ENCODE measurements at regions not wholly inside any gene's neighbourhood (a gene's known extent, or its start where the extent isn't known, plus 50 kb on each side); places are given as distances from the start of the nearest gene placed in this dataset.
"Not testable (repeated sequence)": the region's sequence is repeated elsewhere in the genome, so short reads cannot be mapped to it uniquely, and the experiment has no call there.

DNA sequence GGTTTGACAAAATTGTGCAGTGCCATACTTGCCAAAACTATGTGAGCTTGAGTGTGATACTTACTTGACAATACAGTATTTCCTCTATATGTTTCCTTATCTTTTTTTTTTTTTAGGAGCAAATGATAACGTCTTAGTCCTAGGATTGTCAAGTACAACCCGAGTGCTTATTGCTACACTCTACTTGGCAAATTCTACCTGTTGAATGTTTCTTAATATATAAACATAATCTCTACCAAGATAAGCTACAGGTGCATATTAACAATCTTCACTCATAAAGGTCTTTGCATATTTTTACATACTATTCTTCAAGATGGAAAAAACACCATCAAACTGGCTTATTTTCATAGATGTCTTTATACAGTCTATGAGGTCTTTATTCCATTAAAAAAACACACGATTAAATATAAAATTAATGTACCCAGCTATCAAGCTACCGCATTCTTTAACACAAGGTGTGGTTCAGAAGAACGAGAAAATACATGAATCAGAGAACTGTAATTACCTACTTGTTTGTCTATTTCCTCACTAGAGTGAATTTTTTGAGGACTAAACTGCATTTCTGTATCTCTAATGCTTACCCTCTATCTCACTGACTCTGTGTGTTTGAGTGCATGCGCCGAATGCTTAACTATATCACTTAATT lies 76.1 kb upstream of the PDSS1 start:
- DNase-seq = no peak

- DNase-seq = peak; percentile 61
These were observed 75.4 kb upstream of the PDSS1 start for GRCh38 chr10:26621889-26622711.

DNA sequence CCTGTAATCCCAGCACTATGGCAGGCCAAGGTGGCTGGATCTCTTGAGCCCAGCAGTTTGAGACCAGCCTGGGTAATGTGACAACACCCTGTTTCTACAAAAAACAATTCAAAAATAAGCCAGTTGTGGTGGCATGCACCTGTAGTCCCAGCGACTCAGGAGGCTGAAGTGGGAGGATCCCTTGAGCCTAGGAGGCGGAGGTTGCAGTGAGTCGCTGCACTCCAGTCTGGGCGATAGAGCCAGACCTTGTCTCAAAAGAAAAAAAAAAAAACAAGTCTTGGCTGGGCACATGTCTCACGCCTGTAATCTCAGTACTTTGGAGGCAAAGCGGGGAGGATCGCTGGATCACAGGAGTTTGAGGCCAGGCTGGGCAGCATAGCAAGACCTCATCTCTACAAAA lies 74.6 kb upstream of the PDSS1 start:
- no peak for DNase-seq

- no peak for DNase-seq
These were observed 73.5 kb upstream of the PDSS1 start for GRCh38 chr10:26624006-26624405.

DNA sequence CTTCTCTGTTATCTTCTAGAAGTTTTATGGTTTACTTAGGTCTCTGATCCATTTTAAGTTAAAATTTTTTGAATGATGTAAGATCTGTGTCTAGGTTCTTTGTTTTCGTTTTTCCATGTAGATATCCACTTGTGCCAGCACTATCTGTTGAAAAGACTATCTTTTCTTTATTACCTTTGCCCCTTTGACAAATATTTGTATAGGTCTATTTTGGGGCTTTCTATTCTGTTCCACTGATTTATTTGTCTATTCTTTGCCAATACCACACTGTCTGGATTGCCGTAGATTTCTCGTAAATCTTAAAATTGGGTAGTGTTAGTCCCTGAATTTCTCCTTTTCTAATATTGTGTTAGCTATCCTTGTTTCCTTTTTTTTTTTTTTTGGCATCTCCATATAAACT lies 71.4 kb upstream of the PDSS1 start:
- no peak for DNase-seq

GRCh38 chr10:26627324-26627723 lies 70.2 kb upstream of the PDSS1 start:
- no peak for DNase-seq

DNA sequence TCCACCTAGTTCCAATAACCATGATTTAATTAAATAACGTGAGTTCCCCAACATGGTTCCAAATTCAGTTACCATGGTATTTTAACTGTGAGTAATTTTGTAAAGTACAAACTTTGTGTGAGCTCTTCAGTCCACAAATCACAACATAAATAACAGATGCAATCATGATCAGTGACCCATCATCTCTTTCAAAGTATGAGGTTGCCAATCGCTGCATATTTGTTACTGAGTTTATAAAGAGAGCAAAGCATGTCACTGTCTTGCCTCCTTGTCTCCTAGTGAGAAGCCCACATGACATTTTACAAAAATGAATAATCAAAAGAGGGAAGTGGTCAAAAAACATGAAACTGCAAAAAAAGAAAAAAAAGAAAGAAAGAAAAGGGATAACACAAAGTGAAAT lies 69.1 kb upstream of the PDSS1 start:
- no peak for DNase-seq

- not testable (repeated sequence) for DNase-seq
These were observed 65.3 kb upstream of the PDSS1 start for GRCh38 chr10:26632171-26632570.

DNA sequence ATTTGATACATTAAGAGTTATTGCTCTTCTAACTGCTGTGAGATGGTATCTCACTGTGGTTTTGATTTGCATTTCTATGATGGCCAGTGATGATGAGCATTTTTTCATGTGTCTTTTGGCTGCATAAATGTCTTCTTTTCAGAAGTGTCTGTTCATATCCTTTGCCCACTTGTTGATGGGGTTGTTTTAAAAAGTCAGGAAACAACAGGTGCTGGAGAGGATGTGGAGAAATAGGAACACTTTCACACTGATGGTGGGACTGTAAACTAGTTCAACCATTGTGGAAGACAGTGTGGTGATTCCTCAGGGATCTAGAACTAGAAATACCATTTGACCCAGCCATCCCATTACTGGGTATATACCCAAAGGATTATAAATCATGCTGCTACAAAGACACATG lies 63.4 kb upstream of the PDSS1 start:
- DNase-seq = not testable (repeated sequence)

DNA sequence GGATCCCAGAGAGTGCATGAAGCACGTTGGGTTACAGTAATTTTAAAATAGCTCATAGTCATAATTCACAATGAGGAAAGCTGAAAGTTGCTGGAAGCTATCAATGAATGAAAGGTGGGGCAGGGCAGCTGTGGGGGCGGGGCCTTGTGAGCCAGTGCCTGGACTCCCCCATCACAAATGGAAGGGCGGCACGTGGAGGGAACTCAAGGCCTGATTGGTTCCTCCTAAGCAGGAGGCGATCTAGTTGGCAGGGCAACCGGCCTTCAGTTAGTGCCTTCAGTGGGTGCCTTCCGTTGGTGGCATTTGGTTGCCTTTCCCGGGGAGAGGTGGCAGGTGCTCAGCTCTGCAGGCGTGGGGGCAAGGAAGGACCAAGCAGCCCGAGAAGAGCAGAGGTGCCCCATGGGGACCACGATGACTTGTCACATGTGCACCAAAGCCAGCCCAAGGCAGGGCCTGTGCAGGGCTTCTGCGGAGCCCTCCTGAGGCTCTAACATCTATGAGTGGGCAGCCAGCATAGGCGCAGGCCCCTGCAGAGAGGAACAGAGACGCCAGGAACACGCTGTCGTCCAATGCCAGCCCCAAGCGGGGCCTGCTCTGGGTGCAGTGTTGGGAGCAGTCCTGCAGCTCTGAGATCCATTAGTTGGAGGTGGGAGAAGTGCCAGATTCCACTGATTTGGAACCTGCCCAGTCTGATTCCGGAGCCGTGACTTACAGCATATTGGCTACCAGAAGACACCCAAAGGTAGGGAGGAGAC lies 59.8 kb upstream of the PDSS1 start:
- DNase-seq = no peak

DNA sequence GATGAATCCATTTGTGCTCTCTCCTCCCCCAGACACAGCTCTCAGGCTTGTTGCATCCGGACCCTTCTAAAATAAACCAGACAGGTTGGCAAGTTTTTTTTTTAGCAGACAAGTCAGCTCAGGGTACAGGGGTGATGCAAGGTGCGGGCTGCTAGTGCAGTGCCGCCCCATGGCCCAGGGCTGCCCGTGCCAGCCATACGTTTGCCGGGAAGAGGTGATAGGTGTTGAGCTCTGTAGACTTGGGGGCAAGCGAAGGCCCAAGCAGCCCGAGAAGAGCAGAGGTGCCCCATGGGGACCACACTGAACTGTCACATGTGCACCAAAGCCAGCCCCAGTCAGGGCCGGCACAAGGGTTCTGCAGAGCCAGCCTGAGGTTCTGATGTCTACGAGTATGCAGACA lies 57.1 kb upstream of the PDSS1 start:
- no peak for DNase-seq

DNA sequence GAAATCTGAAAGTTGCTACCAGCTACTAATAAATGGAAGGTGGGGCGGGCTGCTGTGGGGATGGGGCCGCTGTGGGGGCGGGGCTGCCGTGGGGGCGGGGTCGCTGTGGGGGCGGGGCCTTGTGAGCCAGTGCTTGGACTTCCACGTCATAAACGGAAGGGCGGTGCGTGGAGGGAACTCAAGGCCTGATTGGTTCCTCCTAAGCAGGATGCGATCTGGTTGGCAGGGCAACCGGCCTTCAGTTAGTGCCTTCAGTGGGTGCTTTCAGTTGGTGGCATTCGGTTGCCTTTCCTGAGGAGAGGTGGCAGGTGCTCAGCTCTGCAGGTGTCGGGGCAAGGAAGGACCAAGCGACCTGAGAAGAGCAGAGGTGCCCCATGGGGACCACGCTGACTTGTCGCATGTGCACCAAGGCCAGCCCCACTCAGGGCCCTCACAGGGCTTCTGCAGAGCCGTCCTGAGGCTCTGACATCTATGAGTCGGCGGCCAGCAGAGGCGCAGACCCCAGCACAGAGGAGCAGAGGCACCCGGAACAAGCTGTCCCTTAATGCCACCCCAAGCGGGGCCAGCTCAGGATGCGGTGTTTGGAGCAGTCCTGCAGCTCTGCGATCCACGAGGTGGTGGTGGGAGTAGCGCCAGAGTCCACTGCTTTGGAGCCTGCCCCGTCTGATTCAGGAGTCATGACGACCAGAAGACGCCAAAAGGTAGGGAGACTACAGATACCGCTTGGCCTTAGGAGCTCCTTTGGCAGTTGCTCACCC lies 54.4 kb upstream of the PDSS1 start:
- no peak for DNase-seq

GRCh38 chr10:26647602-26648244 lies 49.8 kb upstream of the PDSS1 start:
- no peak for DNase-seq

All from activated CD8-positive, alpha-beta memory T cell treated with anti-CD3 and anti-CD28 coated beads, Interleukin-2, amount 50 U/mL, for 48 hours (primary cell).